ENCODE measurements at regions not wholly inside any gene's neighbourhood (a gene's known extent, or its start where the extent isn't known, plus 50 kb on each side); places are given as distances from the start of the nearest gene placed in this dataset.

DNA sequence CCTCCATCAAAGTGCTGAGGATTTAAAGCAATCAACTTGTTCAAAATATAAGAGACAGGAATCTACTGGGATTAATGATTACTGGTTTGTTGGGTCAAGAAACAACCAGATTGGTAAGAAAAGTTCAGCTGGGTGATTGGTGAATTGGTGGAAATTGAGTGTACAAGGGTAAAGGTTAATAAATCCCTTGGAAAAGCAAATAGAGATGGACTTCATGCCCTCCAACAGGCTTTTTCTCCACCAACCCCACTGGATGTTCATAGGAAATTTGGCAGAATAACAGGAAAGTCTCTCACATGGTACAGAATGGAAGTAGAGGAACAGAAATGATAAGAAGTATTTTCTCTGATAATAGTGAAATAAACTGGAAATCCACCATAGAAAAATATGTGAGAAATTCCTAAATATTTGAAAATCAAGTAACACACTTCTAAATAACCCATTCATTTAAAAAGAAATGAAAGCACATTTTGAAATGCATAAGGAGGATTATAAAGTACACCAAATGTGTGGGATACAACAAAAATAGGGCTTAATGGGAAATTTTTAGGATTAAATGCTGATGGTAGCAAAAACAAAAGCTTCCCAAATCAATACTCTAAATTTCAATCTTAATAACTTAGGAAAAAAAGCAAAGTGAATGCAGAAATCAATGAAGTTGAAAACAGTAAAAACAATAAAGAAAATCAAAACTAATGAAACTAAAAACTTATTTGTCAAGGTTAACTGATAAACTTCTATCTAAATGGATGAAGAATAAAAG is 426.2 kb downstream of the HTR1A start:
- H3K27ac Mint-ChIP-seq (ENCODE audit: unreplicated experiment): no peak overlapping the region
- H3K27me3 Mint-ChIP-seq (ENCODE audit: low read depth): peaks cover 8% of the 10 kb centered on the region
- no peaks in the 10 kb centered on the region for H3K4me1 Mint-ChIP-seq

DNA sequence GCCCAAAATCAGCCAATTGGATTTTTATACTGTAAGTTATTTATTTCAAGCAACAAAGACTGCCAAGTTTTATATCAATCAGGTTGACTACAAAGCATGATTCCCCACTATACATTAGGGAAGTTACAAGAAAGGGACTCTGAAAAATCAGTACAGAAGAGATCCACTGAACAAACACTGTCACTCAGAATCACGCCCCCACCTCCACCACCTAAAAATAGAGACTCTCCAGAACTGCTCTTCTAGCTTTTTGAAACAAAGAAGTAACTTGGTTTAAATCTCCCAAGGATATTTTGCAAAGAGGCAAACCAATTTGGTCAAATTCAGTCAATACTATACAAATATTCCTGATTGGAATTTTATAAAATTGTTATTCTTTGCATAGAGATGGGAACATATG is 438.0 kb downstream of the HTR1A start:
- Mint-ChIP-seq H3K4me3 (no peak overlapping the region), H3K4me1 (no peaks in the 10 kb centered on the region), H3K27ac (ENCODE audit: unreplicated experiment) (no peak overlapping the region), H3K36me3 (ENCODE audit: low read depth) (no peaks in the 10 kb centered on the region), H3K27me3 (ENCODE audit: low read depth) (peaks cover 8% of the 10 kb centered on the region), H3K9me3 (peaks cover 2% of the 10 kb centered on the region)
- DNase-seq (ENCODE audit: low read depth, low spot score): no peak
- no peak for TF ChIP-seq CTCF (conservative IDR thresholded peaks at IDR 0.05)

More for the DNA sequence above, 426.2 kb downstream of the HTR1A start:
- no peaks in the 10 kb centered on the region for H3K9me3 Mint-ChIP-seq
- H3K4me3 Mint-ChIP-seq: no peak overlapping the region
- no peaks in the 10 kb centered on the region for H3K36me3 Mint-ChIP-seq (ENCODE audit: low read depth)
- no peak for DNase-seq (ENCODE audit: low read depth, low spot score)
- no peak for TF ChIP-seq CTCF (conservative IDR thresholded peaks at IDR 0.05)

GRCh38 chr5:63516006-63516405 is 446.2 kb downstream of the HTR1A start:
- H3K4me1 Mint-ChIP-seq: no peaks in the 10 kb centered on the region
- no peak for TF ChIP-seq CTCF (conservative IDR thresholded peaks at IDR 0.05)
- peaks cover 10% of the 10 kb centered on the region for H3K27me3 Mint-ChIP-seq (ENCODE audit: low read depth)
- no peak for DNase-seq (ENCODE audit: low read depth, low spot score)
- peaks cover 1% of the 10 kb centered on the region for H3K9me3 Mint-ChIP-seq
- no peak overlapping the region for H3K27ac Mint-ChIP-seq (ENCODE audit: unreplicated experiment)
- H3K36me3 Mint-ChIP-seq (ENCODE audit: low read depth): no peaks in the 10 kb centered on the region
- no peak overlapping the region for H3K4me3 Mint-ChIP-seq

DNA sequence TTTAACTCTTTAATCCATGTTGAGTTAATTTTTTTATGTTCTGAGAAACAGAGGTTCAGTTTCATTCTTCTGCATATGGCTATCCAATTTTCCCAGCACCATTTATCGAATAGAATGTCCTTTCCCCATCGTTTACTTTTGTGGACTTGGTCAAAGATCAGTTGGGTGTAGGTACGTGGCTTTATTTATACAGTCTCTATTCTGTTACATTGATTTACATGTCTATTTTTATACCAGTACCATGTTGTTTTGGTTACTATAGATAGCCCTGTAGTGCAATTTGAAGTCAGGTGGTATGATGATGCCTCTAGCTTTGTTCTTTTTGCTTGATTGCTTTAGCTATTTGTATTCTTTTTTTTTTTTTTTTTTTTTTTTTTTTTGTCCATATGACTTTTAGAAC is 462.0 kb downstream of the HTR1A start:
- H3K4me1 Mint-ChIP-seq: no peaks in the 10 kb centered on the region
- H3K9me3 Mint-ChIP-seq: no peaks in the 10 kb centered on the region
- no peak for TF ChIP-seq CTCF (conservative IDR thresholded peaks at IDR 0.05)
- no peaks in the 10 kb centered on the region for H3K36me3 Mint-ChIP-seq (ENCODE audit: low read depth)
- H3K27me3 Mint-ChIP-seq (ENCODE audit: low read depth): peaks cover 4% of the 10 kb centered on the region
- DNase-seq (ENCODE audit: low read depth, low spot score): no peak
- no peak overlapping the region for H3K27ac Mint-ChIP-seq (ENCODE audit: unreplicated experiment)
- H3K4me3 Mint-ChIP-seq: no peak overlapping the region

DNA sequence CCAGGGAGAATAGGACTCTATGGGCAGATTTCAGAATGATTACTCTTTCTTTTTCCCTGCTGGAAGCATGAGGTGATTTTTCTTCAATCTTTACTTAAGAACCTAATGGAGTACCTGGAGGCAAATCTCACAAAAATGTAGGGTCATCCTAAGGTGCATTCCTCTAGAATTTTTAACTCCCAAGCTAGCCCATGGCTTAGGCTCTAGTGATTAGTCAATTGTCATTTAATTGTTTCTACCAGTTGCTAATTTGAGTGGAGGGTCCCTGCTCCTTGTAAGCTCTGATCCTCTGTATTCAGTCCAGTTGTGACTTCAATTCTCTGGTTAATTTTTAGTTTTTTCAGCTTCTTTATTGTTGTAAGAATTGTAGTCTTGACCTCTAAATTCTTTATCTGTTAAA is 467.0 kb downstream of the HTR1A start:
- Mint-ChIP-seq H3K27ac (ENCODE audit: unreplicated experiment) (no peak overlapping the region), H3K36me3 (ENCODE audit: low read depth) (no peaks in the 10 kb centered on the region), H3K4me1 (no peaks in the 10 kb centered on the region), H3K4me3 (no peak overlapping the region), H3K27me3 (ENCODE audit: low read depth) (peaks cover 4% of the 10 kb centered on the region), H3K9me3 (no peaks in the 10 kb centered on the region)
- DNase-seq (ENCODE audit: low read depth, low spot score): no peak
- TF ChIP-seq CTCF (conservative IDR thresholded peaks at IDR 0.05): no peak
